ENCODE measurements at regions not wholly inside any gene's neighbourhood (a gene's known extent, or its start where the extent isn't known, plus 50 kb on each side); places are given as distances from the start of the nearest gene placed in this dataset.

- TF ChIP-seq CTCF (conservative IDR thresholded peaks at IDR 0.05 in 1 of 2, IDR thresholded peaks at IDR 0.05 in 1 of 2; ENCODE audit: extremely low read depth in 1 of 2, insufficient read depth in 1 of 2, low read depth in 1 of 2, low read length in 2 of 2): no peak
- TF ChIP-seq EZH2 (IDR thresholded peaks at IDR 0.05; ENCODE audit: borderline replicate concordance, low read length): no peak
Measured at GRCh38 chr1:209268479-209268878, 315.0 kb upstream of the CAMK1G start.
